Left ventricle myocardium superior (tissue), 1 donor: ENCODE measurements at regions not wholly inside any gene's neighbourhood (a gene's known extent, or its start where the extent isn't known, plus 50 kb on each side); places are given as distances from the start of the nearest gene placed in this dataset.

ENCODE experiments used
- ATAC-seq: fragments of 200-7000 bp; cut with Tn5 transposase; one replicate; pipeline ENCODE4 v1.9.1; 2020; ENCODE audit warnings: mild to moderate bottlenecking, moderate library complexity
- DNase-seq: peaks from one replicate; pipeline ENCODE4 v3.0.0-alpha.2; 2020
- intact Hi-C: fragments of 100-400 bp; cut with micrococcal nuclease; formaldehyde crosslinking; loops from one replicate; pipeline ENCODE4 v1.11.0; 2022
- donor health status: DM: no; HTN: yes; CAD: no; lungs with severe emphysema.

DNA sequence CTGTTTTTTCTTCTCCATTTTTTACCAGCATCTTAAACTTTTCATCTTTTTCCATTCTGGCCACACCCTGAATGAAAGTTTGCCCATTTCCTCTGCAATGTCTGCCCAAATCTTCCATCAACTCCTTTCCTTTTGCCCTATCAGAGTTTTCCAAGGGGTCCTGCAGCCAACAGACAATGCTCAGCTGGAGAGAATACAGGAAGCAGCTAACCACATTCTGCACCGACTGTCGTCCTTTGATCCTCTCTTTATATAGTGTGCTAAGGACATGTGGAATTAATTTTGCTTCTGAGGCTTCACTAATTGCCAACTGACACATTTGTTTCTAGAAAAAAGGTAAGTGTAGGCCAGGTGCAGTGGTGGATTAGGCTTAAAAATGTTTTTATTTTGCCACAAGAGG is 50.5 kb upstream of the DLX2 start:
- intact Hi-C loops, result no loop called here
- no peak for ATAC-seq
- no peak for DNase-seq

DNA sequence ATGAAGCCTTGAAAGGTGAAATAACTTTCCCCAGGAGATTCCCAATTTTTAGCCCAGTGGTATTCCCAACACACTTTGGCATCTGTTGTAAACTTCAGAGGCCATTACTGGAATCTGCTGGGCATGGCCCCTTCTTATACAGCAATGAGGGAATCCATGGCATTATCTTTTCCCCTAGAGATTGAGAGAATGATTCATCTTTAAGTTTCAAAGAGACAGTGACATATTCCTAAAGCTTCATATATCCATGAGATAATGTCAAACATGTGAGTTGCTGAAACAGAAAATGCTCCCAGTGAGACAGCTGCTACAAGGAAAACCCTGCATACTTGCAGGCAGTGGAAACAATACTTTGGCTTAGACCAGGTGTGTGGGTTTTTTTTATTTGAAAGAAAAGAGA is 51.1 kb upstream of the DLX2 start:
- intact Hi-C loops, result no loop called here
- no peak for ATAC-seq

DNA sequence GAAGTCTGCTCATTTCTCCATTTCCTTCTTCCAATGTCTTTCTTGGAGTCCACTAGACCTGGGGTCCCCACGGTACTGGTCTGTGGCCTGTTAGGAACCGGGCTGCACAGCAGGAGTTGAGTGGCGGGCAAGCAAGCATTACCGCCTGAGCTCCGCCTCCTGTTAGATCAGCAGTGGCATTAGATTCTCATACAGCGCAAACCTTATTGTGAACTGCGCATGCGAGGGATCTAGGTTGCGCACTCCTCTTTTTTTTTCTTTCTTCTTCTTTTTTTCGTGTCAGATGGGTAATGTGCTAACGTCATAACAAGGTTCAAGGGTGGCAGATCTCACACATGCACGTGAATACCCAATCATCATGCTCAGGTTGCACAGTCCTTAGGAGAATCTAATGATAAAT is 53.1 kb upstream of the DLX2 start:
- intact Hi-C loops, result no loop called here
- no peak for ATAC-seq

More for the DNA sequence above, 51.1 kb upstream of the DLX2 start:
- no peak for DNase-seq

DNA sequence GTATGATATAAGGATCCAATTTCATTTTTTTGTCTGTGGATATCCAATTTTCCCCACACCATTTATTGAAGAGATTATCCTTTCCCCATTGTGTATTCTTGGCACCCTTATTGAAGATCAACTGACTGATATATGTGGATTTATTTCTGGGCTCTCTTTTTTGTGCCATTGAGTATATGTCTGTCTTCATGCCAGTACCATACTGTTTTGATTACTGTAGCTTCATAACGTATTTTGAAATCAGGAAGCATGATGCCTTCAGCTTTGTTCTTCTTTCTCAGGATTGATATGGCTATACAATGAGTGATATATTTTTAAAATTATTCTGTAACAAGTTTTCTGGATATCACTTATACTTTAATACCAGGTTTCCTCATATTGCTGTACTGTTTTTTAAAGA is 58.1 kb upstream of the DLX2 start:
- no peak for ATAC-seq
- DNase-seq, result no peak
- intact Hi-C loops, result no loop called here

More for the DNA sequence above, 53.1 kb upstream of the DLX2 start:
- DNase-seq, result no peak

DNA sequence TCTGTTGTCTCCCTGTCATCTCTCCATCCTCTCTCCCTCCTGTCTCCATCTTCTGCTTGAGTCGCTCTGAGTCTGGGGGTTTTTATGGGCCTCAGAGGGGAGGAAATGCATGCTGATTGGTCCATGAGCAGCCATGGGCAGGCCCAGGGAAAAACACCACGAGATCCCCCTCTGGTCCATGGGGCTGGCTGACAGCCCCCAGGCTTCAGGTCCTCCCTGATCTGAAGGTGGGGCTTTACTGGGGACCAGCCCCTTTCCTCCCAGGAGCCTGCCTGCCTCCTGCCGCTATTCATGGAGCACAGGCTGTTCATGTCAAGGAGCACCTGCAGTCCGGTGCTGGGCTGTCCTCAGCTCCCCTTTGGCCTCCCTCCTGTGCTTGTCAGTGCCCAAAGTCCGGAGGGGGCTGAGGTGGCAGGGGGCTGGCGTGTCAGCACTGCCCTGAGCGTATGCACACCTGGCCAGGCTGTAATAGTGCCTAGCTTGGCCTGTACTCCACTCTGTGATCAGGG is 59.6 kb upstream of the DLX2 start:
- no peak for ATAC-seq
- DNase-seq, result no peak
- intact Hi-C loops, result no loop called here

DNA sequence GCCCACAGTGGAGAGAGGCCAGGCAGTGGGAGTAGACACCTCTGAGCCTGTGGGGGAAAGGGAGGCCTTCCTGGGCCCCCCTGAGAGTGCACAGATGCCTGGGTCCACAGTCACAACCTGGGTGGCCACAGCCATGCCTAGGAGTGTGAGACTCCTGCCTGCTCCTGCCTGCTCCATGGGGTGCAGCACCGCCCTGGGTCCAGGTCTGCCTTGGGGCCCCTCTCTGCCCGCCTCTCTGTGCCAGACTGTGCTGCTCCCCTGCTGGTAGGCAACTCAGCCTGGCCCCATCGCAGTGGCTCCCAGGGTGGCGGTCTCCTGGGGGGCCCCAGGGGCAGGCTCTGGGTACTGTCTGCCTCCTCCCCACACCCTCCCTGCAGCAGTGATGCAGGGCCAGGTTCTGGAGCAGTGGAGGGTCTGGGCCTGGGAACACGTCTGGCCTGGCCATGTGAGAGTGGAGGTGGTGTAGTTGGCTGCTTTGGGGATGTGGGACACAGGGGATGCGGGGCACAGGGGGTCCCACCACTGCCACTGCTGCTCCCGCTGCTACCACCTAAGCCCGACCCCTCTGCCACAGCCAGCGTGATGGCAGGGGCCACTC is 60.1 kb upstream of the DLX2 start:
- DNase-seq, result no peak
- ATAC-seq, result no peak
- intact Hi-C loops, result no loop called here

DNA sequence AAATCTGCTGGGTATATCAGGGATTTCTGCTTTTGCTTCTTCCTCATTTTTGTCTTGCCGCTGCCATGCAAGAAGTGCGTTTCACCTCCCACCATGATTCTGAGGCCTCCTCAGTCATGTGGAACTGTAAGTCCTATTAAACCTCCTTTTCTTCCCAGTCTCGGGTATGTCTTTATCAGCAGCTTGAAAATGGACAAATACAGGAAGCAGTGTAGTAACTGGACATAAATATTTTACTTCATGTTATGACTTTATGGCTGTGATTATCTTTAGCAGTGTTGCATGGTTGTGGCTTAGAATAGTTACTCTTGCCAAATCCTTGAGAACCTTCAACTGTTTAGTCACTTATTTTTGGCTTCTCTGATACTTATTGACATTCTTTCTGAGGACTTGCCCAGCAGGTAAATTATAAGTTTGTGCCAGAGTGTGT is 66.2 kb upstream of the DLX2 start:
- no peak for DNase-seq
- ATAC-seq, result no peak
- intact Hi-C loops, result no loop called here

DNA sequence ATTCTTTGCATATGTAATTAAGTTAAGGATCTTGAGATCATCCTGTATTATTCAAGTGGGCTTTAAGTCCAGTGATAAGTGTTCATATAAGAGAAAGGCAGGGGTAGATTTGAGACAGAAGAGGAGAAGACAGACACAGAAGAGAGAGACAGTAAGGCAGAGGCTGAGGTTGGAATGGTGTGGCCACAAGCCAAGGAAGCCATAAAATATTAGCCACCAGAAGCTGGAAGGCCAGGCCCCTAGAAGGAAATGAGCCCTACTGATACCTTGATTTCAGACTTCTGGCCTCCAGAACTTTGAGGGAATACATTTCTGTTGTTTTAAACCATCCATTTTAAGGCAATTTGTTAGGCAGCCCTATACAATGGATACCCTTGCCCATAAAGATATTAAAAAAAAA is 66.9 kb upstream of the DLX2 start:
- DNase-seq, result no peak
- no peak for ATAC-seq
- intact Hi-C loops, result loop anchor here (5.0 kb wide), 1 partner anchor 298 kb away; no protein-coding TSS in a partner anchor

DNA sequence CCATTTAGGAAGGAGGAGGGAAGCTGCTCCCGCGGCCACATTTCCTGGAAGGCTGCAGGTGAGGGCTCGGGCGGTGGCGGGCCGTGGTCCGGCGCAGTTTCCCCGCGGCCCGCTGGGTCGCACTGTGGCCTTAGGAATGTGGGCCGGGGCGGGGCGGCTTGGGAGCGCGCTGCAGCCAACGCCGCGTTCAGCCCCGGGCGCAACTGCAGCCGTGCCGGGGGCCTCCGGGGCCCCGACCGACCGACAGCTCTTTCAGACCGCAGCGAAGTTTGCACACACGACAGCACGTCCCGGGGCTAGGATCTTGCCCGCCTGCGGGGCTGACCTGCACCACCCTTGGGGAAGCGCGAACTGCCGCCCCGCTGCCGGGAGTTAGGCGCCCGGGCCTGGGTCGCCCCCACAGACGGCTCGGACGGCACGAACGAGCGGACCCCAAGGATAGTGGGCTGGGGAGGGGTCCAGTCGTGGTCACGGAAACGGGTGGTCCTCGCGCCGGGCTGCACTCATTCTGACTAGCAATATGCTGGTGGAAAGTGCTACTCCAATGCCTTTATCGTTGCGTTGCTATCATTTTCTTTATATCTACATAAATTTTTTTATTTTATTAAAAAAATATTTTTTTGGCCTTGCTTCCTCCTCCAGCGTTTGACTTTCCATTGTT is 69.9 kb upstream of the DLX2 start:
- intact Hi-C loops, result loop anchor here (5.0 kb wide), 1 partner anchor 295 kb away; no protein-coding TSS in a partner anchor
- ATAC-seq (peak; percentile 100), DNase-seq (peak; percentile 83)

DNA sequence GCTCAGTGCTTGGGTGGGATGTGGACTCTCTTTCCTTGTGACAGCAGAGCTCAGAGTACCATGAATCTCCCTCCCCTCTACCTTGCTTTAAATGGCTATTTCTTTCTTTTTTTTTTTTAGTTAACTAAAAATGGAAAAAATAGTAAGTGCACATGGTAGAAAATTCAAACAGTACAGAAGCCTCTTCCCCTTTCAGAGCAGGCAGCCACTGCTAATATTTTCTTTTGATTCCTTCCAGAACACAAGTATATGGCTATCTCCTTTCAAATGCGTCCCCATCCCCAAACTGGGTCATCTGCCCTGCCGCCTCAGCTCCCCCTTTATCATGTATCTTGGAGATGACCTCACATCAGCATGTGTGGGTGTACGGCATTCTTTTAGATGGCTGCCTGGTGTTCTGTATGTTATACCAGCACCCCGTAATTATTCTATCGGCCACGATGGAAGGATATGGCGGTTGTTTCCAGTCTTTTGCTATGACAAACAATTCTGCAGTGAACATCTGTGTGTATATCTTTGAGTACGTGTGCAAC is 70.5 kb upstream of the DLX2 start:
- intact Hi-C loops, result loop anchor here (5.0 kb wide), 1 partner anchor 294 kb away; no protein-coding TSS in a partner anchor
- no peak for DNase-seq
- no peak for ATAC-seq

DNA sequence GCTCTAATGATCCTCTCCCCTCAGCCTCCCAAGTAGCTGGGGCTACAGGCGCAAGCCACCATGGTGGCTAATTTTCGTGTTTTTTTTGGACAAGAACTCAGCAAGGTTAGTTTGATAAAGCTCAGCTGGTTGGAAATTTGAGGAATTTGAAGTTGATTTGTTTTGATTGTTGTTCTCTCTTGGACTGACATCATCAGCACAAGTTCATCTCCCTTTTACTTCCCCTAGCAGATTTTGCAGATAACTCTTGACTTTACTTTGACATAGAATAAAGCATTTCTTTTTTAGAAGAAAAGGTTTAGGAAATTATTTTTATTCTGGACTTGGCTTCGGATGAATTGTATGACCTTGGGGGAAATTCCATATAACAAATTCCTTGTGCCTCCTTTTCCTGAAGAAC is 74.9 kb upstream of the DLX2 start:
- intact Hi-C loops, result no loop called here
- DNase-seq (no peak), ATAC-seq (no peak)

DNA sequence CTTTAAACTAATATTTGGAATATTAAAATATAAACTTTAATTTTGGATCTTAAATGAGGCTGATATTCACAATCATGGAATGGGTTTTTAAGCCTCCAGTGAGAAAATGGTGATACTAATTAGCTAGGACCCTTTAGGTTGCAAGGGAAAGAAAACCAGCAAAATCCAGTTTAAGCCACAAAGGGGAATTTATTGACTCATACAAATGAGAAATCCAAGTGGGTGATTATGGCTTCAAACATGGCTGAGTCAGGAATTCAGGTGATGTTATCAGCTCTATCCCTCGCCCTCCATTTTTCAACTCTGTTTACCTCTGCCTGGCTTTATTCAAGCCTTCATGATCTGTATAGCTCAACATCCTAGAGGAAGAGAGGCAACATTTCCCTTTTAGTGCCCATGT is 75.3 kb upstream of the DLX2 start:
- DNase-seq, result no peak
- intact Hi-C loops, result no loop called here
- no peak for ATAC-seq

DNA sequence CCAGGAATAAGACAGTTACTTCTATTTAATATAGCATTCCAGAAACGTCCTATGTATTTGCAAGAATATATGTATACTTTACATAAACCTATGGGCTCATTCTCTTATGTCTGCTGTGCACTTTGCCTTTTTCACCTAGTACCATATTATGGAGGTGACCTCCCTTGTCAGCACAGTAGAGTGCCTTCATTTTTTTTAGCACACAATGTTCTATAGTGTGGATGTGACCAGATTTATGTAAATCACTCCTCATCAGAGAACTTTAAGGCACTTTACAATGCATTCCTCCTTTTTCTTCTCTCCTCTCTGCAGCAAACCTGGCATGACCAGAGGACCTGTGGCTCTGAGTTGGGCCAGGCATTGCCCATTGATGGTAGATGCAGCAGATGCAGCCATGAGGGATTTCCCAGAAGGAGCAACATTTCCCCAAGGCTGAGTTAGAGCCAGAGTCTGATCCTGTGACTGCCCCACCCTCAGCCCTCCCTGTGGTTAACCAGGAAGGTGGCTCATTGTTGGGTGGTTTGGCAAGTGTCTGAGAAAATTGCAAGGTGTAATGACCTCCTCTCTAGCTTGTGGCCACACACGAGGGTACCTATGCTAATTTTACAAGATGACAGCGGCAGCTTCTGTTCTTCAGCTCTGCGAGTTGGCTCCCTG is 76.5 kb upstream of the DLX2 start:
- intact Hi-C loops, result no loop called here
- DNase-seq, result no peak
- no peak for ATAC-seq

DNA sequence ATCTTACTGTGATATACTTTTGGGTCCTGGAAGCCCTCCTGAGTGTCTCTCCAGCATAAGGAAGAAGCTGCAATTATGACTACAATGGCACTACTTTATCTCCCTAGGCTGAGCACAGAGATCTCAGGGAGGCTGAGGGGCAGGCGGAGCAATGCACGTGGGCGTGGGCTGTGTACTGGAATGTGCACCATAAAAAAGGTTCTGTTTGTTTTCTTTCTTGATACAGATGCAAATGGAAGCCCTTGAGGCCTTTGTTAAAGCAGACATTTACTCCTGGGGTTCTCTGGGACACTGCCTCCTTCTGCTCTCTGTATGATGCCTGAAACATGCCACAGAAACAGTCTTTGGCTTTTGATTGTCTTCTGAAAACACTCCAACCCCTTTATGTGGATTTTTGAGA is 79.1 kb upstream of the DLX2 start:
- intact Hi-C loops, result no loop called here
- no peak for DNase-seq
- no peak for ATAC-seq

DNA sequence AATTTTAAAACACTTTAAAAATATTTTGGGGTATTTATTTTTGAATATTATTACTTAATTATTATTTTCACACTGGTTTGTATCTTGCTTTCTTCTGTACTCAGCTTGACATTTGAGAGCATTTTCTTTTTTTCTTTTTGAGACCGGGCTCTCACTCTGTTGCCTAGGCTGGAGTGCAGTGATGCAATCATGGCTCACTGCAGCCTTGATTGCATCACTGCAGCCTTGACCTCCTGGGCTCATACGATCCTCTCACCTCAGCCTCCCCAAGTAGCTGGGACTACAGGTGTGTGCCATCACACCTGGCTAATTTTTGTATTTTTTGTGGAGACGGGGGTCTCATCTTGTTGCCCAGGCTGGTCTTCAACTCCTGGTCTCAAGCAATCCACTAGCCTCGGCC is 79.9 kb upstream of the DLX2 start:
- intact Hi-C loops, result no loop called here
- ATAC-seq (no peak), DNase-seq (no peak)

DNA sequence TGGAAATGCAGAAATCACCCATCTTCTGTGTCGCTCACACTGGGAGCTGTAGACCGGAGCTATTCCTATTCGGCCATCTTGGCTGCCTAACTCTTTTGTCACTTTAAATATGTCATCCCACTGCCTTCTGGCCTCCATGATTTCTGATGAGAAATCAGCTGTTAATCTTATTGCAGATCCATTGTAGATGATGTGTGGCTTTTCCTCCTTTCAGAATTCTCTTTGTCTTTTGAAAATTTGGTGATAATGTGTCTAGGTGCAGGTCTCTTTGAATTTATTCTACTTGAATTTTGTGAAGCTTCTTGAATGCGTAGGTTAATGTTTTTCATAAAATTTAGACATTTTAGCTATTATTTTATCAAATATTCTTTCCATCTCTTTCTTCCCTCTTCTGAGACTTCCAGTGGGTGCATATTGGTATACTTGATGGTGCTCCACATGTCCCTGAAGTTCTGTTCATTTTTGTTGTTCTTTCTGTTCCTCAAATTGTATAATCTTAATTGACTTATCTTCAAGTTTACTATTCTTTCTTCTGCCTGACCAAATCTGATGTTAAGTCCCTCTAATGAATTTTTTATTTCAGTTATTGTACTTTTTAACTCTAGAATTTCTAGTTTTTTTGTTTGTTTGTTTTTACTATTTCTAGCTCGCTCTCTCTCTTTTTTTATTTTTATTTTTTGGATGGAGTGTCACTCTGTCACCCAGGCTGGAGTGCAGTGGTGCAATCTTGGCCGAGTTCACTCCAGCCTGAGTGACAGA is 90.8 kb upstream of the DLX2 start:
- intact Hi-C loops, result no loop called here
- DNase-seq (no peak), ATAC-seq (no peak)

DNA sequence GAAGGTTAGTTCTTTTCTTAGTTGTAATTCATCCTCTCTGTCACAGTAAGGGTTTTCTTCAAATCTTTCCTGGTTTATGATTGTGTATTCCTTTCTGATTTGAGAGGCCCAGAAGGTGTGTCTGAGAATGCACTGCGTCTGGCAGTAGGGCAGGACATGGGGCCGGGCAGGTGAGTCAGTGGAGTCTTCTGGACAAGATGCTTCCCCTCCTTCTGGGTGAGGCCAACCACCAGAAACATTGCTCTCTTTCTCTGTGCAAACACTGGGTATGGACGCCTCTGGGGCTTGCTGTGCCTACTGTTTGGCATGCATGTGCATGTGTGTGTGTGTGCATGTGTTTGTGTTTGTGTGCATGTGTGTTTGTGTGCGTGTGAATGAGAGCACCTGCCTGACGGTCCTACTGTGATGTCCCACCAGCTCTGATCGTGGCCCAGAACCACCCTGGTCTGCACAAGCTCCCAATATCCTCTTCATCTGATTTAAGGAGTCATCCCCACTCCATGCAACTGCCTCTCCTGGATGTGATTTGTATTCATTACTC is 93.2 kb upstream of the DLX2 start:
- ATAC-seq (no peak), DNase-seq (no peak)
- intact Hi-C loops, result no loop called here

DNA sequence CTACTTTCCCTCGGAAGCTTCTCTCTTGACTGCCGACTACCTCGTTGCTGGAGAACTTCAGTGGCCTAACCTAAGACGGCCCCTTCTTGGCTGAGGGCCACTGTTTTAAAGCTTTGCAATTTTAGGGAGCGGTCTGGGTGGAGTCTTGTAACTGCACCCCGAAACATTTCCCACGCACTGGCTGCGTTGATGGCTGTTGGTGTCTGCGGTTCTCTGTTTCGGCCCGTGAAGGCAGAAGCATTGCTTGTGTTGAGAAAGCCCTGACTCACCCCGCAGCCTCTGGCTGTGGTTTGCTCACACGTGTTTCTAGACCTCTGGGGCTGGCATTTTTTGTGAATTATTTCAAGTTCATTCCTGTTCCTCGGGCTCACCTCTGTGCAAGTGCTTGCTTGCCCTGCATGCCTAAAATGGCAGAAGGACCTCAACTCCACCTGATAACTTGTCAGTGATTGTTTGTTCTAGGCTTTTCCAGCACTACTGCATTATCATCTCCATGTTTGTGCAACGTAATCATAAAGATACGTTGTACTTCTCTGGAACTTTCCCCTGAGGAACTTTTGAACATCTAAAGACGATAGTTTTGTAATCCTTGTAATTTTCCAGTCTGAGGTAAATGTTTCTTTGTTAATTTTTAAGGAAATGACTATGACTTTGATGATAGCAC is 94.2 kb upstream of the DLX2 start:
- DNase-seq, result no peak
- ATAC-seq, result no peak
- intact Hi-C loops, result no loop called here

DNA sequence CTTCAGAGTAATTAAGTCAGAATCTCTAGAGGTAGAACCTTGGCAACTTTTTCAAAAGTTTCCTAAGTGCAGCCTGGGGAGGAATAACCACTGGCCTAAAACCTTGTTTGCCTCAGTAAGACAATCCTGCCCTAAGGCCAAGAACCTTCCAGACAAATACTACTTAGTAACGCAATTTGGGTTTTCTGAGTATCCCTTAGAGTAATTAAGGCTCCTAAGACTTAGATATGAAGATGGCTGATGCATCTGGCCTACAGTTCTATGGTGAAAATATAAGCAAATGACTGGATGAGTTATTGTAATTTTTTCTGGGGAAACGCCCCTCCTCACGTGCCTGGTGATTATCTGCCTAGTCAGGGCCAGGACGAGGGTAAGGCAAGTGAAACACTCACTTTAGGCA is 95.7 kb upstream of the DLX2 start:
- no peak for DNase-seq
- intact Hi-C loops, result no loop called here
- ATAC-seq, result no peak
